GM20000 (cell line): ENCODE measurements at regions not wholly inside any gene's neighbourhood (a gene's known extent, or its start where the extent isn't known, plus 50 kb on each side); places are given as distances from the start of the nearest gene placed in this dataset.

ENCODE experiments used
- DNase-seq: peaks from one replicate; pipeline ENCODE4 v3.0.0; 2012; ENCODE audit warnings: low spot score
- TF ChIP-seq, protein P1 (sequence below): IDR thresholded peaks from 2 replicates; pipeline ENCODE4 v1.5.1; 2012; ENCODE audit warnings: mild to moderate bottlenecking, control low read depth; ENCODE audit errors: extremely low read depth, missing control alignments

DNA sequence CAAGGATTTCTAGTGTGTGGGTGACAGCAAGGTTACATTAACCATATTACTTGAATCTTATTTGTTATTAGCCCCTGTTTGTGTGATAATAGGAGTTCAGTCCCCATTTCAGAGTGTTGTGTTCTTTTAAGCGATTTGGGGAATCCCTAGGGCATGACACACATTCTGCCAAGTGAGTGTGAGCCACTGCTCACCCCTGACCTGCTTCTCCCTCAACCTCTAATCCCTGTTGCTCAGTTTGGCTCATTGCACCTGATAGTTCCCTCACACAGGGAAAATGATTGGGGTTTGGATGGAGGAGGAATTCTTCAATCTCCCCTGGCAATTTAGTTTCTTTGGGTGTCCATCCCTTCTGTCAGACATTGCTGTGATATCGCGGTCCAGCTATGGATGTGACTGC is 149.2 kb downstream of the DMRTA1 start:
- TF ChIP-seq, protein P1, sequence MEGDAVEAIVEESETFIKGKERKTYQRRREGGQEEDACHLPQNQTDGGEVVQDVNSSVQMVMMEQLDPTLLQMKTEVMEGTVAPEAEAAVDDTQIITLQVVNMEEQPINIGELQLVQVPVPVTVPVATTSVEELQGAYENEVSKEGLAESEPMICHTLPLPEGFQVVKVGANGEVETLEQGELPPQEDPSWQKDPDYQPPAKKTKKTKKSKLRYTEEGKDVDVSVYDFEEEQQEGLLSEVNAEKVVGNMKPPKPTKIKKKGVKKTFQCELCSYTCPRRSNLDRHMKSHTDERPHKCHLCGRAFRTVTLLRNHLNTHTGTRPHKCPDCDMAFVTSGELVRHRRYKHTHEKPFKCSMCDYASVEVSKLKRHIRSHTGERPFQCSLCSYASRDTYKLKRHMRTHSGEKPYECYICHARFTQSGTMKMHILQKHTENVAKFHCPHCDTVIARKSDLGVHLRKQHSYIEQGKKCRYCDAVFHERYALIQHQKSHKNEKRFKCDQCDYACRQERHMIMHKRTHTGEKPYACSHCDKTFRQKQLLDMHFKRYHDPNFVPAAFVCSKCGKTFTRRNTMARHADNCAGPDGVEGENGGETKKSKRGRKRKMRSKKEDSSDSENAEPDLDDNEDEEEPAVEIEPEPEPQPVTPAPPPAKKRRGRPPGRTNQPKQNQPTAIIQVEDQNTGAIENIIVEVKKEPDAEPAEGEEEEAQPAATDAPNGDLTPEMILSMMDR: no peak

GRCh38 chr9:22617156-22617555 is 170.5 kb downstream of the DMRTA1 start:
- DNase-seq: no peak
- TF ChIP-seq, protein P1: no peak

More for the DNA sequence above, 149.2 kb downstream of the DMRTA1 start:
- no peak for DNase-seq

DNA sequence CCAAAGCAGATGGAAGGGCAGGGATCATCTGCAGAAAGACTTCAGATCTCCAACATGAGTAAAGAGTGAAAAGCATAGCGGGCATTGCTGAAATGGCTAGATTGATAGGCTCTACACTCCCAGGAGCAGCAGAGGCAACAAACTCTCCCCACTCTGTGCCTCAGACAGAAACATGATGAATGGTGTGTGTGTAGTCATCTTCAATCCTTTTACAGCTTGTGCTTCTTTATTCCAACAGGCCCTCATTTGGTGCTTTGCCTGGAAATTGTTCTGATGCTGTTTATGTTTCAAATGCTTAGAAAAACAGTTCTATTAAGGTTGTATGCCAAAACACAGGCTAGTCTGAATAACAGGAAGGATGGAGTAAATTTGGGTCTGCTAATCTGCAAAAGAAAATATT is 176.2 kb downstream of the DMRTA1 start:
- no peak for DNase-seq
- TF ChIP-seq, protein P1: no peak

- TF ChIP-seq, protein P1: no peak
- DNase-seq: no peak
These were observed 176.6 kb downstream of the DMRTA1 start for GRCh38 chr9:22623236-22623635.

DNA sequence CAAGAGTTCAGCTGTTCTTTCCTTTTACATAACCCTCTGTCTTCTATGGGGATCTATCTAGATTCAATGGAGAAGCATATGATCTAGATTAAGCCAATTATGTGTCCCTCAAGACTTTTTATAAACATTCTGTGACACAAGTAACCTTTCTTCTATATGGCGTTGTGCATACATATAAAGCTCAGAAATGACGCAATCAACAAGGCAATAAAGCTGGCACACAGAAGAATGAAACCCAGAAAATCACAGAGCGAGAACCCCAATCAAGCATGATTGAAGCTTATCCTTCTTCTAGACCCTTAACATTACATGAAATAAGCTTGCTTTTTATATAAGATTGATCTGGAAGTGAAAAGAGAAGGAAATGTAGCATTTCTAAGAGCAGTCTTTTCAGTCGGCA is 178.9 kb downstream of the DMRTA1 start:
- DNase-seq: no peak
- TF ChIP-seq, protein P1: no peak

GRCh38 chr9:22643541-22643940 is 196.9 kb downstream of the DMRTA1 start:
- TF ChIP-seq, protein P1: no peak
- no peak for DNase-seq

GRCh38 chr9:22645893-22646292 is 199.3 kb downstream of the DMRTA1 start:
- TF ChIP-seq, protein P1: no peak
- no peak for DNase-seq
